ENCODE measurements at regions not wholly inside any gene's neighbourhood (a gene's known extent, or its start where the extent isn't known, plus 50 kb on each side); places are given as distances from the start of the nearest gene placed in this dataset.

DNA sequence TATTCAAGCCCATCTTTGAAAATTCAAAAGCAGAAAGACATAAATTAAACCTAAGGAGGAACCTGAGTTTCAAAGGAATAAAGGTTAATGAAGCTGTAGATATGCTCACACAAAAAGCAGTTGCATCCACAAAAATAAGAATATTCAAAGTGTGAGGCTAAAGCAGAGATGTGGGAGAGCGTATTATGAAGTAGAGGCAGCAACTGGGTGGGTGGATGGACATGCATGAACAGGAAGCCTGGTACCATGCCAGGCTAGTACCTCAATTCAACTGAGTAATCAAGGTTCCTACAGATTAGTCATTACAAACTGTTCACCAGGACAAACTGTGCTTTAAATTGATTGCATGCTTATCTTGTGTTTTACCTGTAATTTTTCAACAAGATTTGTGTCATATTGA is 330.0 kb upstream of the PKDCC start (continued):
- no peak for TF ChIP-seq FOXA2 (IDR thresholded peaks at IDR 0.05)
- no peak for TF ChIP-seq TAF1 (conservative IDR thresholded peaks at IDR 0.05)

DNA sequence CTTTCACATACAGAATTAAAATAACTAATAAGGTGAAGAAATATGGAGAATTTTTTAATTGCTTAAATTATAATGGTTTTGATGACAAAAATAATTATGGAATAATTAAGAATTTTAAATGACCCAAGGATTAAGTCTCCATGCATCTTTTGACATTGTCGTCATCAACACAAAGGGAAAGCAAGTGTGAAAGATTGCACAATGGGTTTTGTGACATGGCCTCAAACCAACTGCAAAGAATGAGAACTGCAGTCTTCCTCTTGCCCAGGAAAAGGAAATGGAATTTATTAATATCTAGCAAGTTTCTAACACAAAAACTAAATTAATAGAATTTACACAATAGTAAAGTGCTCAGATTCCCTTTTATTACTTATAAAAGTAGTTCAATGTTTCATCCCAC is 329.1 kb upstream of the PKDCC start:
- no peak overlapping the region for H3K27ac ChIP-seq (ENCODE audit: low read depth in 1 of 2, low read length in 2 of 2)
- H3K36me3 ChIP-seq (ENCODE audit: control insufficient read depth in 4 of 4, insufficient read depth in 3 of 4, low read depth in 1 of 4, low read length in 3 of 4), result no peaks in the 10 kb centered on the region
- TF ChIP-seq RAD21 (IDR thresholded peaks at IDR 0.05), result no peak
- TF ChIP-seq FOXA1 (IDR thresholded peaks at IDR 0.05), result no peak
- no peak overlapping the region for H3K9ac ChIP-seq (ENCODE audit: low read depth in 1 of 2, low read length in 2 of 2)
- no peak overlapping the region for H3K4me3 ChIP-seq (ENCODE audit: low read depth in 1 of 3, low read length in 3 of 3)
- WGBS, result 64% methylated on average over 1 of the region's 1 CpG
- H3K4me1 ChIP-seq (ENCODE audit: control insufficient read depth in 4 of 4, insufficient read depth in 4 of 4, low read length in 3 of 4), result peaks cover 0 to 39% (median 24%) of the 10 kb centered on the region in 4 donors
- no peaks in the 10 kb centered on the region for H3K9me3 ChIP-seq (ENCODE audit: control insufficient read depth in 4 of 4, low read length in 3 of 4)
- no peaks in the 10 kb centered on the region for H3K27me3 ChIP-seq (ENCODE audit: control insufficient read depth in 4 of 4, insufficient read depth in 4 of 4, low read length in 3 of 4)
- DNase-seq (ENCODE audit: low spot score), result no peak

DNA sequence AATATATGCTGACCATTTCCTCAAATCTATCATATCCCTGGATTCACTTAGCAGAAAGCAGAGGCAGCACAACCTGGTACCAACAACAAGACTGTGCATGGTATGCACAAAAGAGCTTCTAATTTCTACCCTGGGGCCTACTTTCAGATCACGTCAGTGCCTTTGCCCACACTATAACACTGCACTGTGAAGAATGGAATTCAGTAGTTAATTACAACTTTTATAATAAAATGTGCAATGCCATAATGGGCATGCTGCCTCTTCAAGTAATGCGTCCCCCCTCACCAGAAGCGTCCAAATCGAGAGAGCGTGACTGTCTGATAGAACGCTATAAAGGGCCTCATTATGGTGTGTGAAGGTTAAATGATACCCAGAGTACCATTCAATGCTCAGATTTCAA is 328.1 kb upstream of the PKDCC start:
- WGBS, result 96% methylated on average over 6 of the region's 6 CpGs
- peaks cover 0 to 42% (median 29%) of the 10 kb centered on the region in 4 donors for H3K4me1 ChIP-seq (ENCODE audit: control insufficient read depth in 4 of 4, insufficient read depth in 4 of 4, low read length in 3 of 4)
- H3K4me3 ChIP-seq (ENCODE audit: low read depth in 1 of 3, low read length in 3 of 3), result no peak overlapping the region
- H3K9me3 ChIP-seq (ENCODE audit: control insufficient read depth in 4 of 4, low read length in 3 of 4), result no peaks in the 10 kb centered on the region
- no peak overlapping the region for H3K27ac ChIP-seq (ENCODE audit: low read depth in 1 of 2, low read length in 2 of 2)
- H3K27me3 ChIP-seq (ENCODE audit: control insufficient read depth in 4 of 4, insufficient read depth in 4 of 4, low read length in 3 of 4), result no peaks in the 10 kb centered on the region
- no peak for TF ChIP-seq TAF1 (conservative IDR thresholded peaks at IDR 0.05)
- TF ChIP-seq, protein P1, sequence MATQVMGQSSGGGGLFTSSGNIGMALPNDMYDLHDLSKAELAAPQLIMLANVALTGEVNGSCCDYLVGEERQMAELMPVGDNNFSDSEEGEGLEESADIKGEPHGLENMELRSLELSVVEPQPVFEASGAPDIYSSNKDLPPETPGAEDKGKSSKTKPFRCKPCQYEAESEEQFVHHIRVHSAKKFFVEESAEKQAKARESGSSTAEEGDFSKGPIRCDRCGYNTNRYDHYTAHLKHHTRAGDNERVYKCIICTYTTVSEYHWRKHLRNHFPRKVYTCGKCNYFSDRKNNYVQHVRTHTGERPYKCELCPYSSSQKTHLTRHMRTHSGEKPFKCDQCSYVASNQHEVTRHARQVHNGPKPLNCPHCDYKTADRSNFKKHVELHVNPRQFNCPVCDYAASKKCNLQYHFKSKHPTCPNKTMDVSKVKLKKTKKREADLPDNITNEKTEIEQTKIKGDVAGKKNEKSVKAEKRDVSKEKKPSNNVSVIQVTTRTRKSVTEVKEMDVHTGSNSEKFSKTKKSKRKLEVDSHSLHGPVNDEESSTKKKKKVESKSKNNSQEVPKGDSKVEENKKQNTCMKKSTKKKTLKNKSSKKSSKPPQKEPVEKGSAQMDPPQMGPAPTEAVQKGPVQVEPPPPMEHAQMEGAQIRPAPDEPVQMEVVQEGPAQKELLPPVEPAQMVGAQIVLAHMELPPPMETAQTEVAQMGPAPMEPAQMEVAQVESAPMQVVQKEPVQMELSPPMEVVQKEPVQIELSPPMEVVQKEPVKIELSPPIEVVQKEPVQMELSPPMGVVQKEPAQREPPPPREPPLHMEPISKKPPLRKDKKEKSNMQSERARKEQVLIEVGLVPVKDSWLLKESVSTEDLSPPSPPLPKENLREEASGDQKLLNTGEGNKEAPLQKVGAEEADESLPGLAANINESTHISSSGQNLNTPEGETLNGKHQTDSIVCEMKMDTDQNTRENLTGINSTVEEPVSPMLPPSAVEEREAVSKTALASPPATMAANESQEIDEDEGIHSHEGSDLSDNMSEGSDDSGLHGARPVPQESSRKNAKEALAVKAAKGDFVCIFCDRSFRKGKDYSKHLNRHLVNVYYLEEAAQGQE (IDR thresholded peaks at IDR 0.05), result no peak
- TF ChIP-seq HNF4G (IDR thresholded peaks at IDR 0.05), result no peak
- TF ChIP-seq EGR1 (IDR thresholded peaks at IDR 0.05; ENCODE audit: low read depth in 2 of 2), result no peak
- TF ChIP-seq YY1 (IDR thresholded peaks at IDR 0.05), result no peak
- no peak for TF ChIP-seq NR2F2 (IDR thresholded peaks at IDR 0.05)
- TF ChIP-seq, protein P2, sequence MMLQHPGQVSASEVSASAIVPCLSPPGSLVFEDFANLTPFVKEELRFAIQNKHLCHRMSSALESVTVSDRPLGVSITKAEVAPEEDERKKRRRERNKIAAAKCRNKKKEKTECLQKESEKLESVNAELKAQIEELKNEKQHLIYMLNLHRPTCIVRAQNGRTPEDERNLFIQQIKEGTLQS (IDR thresholded peaks at IDR 0.05), result no peak
- TF ChIP-seq RXRA (IDR thresholded peaks at IDR 0.05), result no peak
- TF ChIP-seq FOXA2 (IDR thresholded peaks at IDR 0.05), result no peak
- TF ChIP-seq, protein P3, sequence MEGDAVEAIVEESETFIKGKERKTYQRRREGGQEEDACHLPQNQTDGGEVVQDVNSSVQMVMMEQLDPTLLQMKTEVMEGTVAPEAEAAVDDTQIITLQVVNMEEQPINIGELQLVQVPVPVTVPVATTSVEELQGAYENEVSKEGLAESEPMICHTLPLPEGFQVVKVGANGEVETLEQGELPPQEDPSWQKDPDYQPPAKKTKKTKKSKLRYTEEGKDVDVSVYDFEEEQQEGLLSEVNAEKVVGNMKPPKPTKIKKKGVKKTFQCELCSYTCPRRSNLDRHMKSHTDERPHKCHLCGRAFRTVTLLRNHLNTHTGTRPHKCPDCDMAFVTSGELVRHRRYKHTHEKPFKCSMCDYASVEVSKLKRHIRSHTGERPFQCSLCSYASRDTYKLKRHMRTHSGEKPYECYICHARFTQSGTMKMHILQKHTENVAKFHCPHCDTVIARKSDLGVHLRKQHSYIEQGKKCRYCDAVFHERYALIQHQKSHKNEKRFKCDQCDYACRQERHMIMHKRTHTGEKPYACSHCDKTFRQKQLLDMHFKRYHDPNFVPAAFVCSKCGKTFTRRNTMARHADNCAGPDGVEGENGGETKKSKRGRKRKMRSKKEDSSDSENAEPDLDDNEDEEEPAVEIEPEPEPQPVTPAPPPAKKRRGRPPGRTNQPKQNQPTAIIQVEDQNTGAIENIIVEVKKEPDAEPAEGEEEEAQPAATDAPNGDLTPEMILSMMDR (IDR thresholded peaks at IDR 0.05; ENCODE audit: low read depth, low read length, missing input control), result no peak
- TF ChIP-seq RAD21 (IDR thresholded peaks at IDR 0.05), result no peak
- TF ChIP-seq HNF4A (conservative IDR thresholded peaks at IDR 0.05), result no peak
- no peak for TF ChIP-seq GABPA (IDR thresholded peaks at IDR 0.05 in 1 of 2, conservative IDR thresholded peaks at IDR 0.05 in 1 of 2)
- no peaks in the 10 kb centered on the region for H3K36me3 ChIP-seq (ENCODE audit: control insufficient read depth in 4 of 4, insufficient read depth in 3 of 4, low read depth in 1 of 4, low read length in 3 of 4)
- DNase-seq (ENCODE audit: low spot score), result no peak
- peak overlapping the region in 1 of 2 donors; percentile 72 for H3K9ac ChIP-seq (ENCODE audit: low read depth in 1 of 2, low read length in 2 of 2)
